SK-MEL-5 (cell line): ENCODE measurements at regions not wholly inside any gene's neighbourhood (a gene's known extent, or its start where the extent isn't known, plus 50 kb on each side); places are given as distances from the start of the nearest gene placed in this dataset.

Experiments used
- DNase-seq: peaks from one replicate; pipeline ENCODE4 v3.0.0-alpha.2; 2016; ENCODE audit warnings: low read depth, low spot score
- in situ Hi-C: cut with HindIII; loops from 2 replicates; pipeline ENCODE4 v1.10.0; 2016; ENCODE audit warnings: low sequenced_read_pairs, high pct_unique_total_duplicates, low pct_unique_long_range_greater_than_20kb

DNA sequence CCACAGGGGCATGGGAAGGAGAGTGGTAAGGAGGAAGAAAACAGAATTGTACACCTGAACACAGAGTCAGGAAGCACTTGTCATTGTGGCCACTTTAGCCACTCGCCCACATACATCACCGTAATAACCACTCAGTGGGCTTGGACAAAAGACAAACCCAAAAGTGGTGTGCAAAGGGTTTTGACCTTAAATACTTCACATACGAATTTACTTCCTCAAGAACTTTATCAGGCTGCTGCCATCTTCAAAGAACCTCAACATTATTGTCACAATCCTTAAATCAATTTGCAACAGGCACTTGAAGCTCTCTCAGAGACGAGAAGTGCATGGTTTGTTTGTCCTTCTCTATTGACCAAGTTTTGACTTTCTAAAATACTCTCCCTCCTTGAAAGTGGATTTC is 187.3 kb upstream of the EGLN3 start:
- no peak for DNase-seq
- in situ Hi-C loops, result no loop called here

DNA sequence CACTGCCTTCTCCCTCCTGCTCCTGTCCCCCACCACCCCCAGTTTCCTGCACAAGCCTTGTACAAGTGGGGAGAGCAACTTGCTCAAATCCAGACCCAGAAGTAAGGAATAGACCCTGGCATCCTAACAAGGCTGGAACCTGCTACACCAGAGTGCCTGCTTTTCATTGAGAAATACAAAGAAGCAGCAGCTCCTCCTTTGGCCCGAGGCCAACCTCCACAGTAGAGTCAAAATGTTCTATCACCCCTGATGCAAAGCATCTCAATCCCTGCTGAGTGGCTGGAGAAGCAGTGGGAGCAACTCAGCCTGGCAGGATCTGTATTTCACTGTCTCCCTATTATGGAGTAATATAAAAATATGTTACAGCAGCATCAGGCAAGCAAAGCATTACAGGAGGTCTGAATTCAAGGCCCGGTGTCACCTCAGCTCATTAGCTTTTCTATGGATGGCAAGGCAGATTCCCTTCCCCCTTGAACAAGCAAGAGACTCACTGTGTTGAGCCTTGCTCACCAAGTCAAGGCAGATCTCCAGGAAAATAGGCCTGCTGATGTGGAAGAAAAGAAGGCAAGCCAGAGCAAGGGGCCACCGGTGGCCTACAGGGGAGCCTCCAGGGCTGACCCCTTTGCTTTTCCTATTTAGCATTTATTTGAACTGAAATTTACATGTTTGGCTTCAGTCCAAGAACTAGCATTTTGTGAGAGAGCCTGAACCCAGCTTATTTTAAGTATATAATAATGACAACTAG is 186.3 kb upstream of the EGLN3 start:
- in situ Hi-C loops, result no loop called here
- DNase-seq, result no peak

DNA sequence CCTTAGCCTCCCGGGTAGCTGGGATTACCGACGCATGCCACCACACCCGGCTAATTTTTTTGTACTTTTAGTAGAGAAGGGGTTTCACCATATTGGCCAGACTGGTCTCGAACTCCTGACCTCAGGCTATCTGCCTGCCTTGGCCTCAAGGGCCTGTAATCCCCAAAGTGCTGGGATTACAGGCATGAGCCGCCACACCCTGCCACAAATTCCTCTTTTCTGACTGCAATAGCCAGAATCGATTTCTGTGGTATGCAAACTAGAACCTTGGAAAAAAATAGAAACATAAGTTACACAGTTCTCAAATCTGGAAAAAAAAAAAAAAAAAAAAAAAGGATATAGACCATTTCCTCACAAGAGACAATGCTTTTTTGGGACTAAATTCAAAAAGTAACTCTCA is 184.6 kb upstream of the EGLN3 start:
- DNase-seq, result no peak
- in situ Hi-C loops, result no loop called here

DNA sequence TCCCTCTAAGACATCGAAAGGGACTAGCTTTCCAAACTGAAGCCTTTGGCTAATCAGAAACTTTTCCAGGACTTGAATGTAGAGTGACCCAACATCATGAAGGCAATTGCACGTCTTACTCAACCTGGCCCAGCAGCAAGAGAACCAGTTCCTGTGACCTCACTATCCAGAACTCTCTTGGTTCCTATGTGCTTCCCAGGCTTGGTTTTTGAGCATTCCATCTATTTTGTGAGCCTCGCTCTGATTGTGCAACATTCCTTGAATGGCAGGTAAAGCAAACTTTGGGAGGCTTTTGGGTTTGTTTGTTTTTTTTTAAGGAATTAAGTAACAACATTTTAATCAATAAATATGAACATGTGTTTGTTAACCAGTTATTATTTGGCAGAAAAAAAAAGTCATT is 183.6 kb upstream of the EGLN3 start:
- in situ Hi-C loops, result no loop called here
- no peak for DNase-seq

DNA sequence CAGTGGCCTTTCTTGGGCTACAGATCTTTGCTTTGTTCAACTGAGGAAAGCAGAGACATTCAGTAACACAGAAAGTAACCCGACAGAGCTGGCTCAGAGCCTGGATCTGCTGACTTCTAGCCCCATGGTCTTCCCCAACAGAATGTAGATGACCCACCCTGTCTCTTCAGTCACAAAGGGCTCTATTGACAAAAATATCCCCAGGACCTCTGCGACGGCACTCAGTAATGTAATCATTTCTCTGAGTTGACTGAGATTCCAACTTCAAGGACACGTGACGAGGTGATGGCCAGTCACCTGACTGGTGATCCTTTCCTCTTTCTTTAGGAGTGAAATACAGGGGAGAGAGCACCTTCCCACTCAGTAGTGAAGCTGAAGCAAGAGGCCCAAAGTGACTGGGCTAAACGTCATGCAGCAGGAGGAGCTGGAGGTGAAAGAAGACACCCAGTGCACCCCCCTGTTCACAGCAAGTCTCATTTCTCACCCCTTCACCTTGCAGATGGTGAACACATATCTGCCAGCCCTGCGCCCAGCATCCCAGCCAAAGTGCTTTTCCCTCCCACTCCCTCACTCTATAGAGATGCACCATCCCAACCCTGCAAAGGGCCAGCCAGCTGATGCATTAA is 179.2 kb upstream of the EGLN3 start:
- DNase-seq, result peak; percentile 98
- in situ Hi-C loops, result no loop called here

DNA sequence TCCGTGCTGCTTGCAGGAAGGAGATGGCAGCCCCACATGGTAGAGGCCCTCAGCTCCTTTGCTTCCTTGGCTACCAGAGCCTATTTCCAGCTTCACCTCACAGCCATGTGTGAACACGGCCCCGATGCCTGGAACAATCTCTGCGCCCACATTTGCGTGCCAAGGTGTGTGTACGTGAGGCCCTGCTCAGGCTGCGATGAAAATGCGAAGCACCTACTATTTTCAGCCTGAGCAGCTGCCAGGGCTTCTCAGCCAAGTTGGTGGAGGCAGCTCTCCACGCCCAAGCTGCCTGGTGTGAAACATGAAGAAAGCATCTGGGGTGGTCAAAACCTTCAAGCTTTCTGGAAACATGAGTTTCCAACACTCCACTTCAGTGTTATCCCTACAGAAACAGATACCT is 177.8 kb upstream of the EGLN3 start:
- no peak for DNase-seq
- in situ Hi-C loops, result no loop called here

DNA sequence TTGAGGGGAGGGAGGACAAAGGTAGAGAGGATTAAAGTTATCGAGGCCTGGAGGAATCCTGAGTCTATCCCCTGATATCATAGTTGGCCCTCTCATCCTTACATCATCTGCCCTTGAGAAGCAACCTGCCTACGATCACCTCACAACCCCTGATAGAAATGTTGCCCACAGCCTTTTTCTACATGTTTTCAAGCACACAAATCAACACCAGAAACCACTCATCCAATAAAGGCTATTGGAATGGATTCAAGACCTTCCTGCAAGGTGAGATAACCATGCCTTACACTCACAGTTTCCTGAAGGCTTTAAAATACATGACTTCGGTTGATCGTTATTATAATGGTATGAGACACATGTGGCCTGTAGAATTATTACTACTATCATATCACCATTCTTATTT is 175.7 kb upstream of the EGLN3 start:
- no peak for DNase-seq
- in situ Hi-C loops, result no loop called here

DNA sequence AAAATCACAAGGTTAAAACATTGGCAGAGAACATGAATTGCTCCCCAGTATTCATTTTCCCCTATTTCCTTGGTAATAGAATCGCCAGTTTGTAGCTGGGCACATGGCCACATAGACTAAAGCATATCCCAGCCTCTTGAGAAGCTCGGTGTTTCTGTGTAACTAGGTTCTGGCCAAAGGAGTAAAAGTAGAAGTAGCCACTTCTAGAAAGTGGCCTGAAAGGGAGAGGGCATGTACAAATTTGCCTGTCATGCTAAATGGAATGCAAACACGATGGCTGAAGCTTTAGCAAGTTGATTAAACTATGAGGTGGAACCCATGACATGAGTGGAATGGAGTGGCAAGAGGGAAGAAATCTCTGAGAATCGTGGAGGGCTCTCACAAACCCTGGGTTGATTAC is 173.7 kb upstream of the EGLN3 start:
- in situ Hi-C loops, result no loop called here
- DNase-seq, result no peak

DNA sequence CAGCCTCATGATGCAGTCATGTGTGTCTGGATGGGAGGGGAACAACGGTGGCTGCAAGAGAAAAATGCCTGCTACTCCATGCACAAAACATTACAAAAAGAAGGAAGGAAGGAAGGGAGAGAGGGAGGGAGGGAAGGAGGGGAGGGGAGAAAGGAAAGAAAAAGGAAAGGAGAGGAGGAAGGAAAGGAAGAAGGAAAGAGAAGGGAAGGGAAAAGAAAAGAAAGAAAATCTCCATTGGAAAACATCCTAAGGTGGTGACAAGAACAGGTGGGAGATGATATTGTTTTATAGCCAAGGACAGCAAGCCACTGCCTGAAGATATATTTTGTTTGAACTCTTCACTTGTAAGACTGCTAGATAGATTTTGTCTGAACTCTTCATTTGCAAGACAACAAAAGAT is 171.8 kb upstream of the EGLN3 start:
- no peak for DNase-seq
- in situ Hi-C loops, result no loop called here

DNA sequence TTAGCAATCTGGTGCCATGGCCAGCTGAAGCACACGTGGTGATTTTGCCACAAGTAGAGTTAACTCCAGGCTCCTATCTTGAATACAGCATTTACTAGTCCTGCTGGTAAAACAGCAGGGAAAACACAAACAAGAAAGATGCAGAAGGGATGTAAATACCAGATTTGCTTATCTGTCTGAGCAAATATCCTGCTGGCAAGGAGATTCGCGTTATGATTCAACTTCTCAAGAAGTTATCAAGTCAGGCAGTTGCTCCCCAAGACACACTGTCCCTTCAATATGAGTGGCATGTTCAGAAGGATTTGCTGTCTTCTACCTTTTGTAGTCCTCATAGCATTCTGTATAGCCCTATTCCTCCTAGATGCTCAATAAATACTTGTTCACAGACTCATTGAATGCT is 171.2 kb upstream of the EGLN3 start:
- in situ Hi-C loops, result no loop called here
- DNase-seq, result no peak

DNA sequence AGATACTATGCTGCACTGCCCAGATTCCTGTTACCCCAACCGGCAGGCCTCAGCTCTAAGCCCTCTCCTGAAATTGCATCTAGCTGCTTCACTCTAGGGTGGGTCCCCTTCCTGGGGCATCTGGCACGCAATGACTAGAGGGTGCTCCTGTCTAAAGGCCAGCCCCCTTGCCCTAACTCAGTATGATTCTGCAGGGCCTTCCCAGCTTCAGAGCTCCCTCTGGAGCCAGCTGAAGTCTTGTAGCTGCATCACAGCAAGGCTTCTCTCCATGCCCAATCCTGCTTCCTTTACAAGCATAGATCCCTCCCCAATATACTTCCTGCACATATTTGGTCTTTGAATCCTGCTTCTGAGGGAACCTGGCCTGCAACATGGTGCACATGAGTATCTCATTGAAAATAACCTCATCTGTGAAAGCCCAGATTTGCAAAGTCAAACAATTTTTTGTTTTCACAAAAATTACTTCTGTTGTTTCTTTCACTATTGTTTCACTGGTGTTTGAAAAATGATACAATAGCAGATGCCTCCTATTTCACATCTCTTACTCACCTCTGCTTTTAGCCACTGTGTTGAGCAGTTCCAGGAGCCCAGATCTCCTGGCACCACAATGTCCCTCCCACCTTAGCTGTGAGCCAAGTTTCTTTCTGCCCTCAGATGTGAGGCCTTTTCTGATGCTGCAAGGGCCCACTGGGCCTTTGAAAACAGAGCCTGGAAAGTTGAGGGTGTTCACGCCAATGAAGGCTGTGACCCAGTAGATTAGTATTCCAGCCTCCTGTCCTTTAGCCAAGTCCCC is 169.5 kb upstream of the EGLN3 start:
- in situ Hi-C loops, result no loop called here

DNA sequence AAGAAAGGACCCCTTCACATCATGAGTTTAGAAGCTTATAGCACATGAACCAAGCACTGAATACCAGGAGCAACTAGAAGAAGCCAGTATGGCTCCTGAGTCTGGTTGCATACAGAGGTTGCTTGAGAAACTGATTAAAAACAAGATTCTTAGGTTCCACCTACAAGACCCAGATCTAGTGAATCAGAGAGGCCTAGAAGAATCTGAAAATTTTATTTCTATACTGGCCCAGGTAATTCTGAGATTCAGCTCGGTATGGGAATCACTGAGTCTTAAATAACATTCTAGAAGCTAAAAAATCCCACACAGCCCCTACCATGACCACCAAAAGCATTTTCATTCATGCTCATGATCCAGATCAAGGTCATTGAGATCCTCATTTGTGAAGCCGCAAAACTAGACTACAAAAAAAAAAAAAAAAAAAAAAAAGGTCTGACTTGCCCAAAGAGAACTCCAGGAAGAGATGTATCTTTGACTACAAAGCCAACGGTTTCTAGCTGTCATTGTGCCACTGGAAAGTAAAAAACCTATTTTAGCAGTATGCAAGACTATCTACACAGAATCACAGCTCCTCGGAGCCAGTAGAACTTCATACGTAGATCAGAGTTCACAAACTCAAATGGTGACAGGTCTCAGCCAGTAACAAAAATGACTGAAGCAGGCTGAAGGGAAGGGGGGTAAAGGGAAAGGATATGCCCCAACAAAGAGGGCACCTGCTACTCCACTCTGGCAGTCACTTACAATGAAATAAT is 168.4 kb upstream of the EGLN3 start:
- DNase-seq, result no peak
- in situ Hi-C loops, result no loop called here

More for the DNA sequence above, 169.5 kb upstream of the EGLN3 start:
- peak; percentile 40 for DNase-seq

DNA sequence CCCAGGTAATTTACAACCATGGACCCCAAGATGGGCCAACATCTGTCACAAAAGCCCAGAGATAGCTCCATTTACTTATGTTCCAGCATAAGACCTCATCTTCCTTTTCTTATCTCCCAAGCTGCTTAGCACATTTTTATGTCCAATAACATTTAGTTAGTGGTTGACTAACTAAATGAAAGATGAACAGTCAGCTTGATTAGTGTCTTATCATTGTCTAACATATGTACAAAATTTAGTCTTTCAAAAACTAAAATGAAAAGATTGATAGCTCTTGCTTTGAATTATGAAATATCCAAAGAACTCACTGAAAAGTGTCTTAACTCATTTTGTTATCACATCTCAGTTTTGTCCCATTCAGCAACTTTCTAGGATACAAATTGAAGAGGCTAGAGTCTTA is 163.1 kb upstream of the EGLN3 start:
- in situ Hi-C loops, result no loop called here
- no peak for DNase-seq

DNA sequence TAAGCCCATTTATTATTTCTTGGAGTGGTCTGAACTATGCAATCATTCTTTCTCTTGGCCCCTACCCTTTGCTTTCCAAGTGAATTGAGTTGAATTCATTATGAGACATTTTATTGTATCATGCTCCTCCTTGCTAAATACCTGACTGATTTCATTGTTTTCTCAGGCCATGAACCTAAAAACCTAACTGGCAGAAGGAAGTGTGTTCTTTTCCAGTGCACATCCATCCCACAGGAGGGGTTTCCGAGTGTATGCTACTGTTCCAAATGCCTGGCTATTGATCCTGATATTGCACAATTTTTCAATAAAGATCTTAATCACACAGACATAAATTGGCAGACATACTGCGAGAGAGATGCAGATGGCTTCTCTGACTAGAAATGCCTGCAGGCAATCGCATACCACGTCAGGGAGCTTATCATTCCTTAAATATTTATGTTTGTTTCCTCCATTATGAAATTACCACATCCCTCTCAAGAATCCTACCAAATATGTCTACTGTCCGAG is 162.2 kb upstream of the EGLN3 start:
- peak; percentile 67 for DNase-seq
- in situ Hi-C loops, result no loop called here

DNA sequence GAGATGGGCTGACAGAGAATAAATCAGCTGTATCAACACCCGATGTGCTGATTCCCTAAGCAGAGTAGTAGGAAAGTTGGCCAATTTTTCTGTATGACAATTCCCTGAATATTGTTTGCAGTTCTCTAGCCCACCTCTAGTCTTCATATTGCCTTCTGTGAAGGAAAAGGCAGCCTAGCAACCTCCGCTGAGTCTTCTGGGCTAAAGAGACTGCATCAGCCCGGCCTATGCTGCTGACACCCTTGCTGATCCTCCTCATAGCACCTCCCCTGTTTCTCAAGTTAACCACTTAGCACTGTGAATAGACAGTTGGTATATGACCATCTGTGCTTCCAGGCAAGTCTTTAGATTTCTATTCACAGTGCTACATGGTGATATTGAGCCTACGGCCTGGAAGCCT is 161.1 kb upstream of the EGLN3 start:
- in situ Hi-C loops, result no loop called here
- DNase-seq, result peak; percentile 65

DNA sequence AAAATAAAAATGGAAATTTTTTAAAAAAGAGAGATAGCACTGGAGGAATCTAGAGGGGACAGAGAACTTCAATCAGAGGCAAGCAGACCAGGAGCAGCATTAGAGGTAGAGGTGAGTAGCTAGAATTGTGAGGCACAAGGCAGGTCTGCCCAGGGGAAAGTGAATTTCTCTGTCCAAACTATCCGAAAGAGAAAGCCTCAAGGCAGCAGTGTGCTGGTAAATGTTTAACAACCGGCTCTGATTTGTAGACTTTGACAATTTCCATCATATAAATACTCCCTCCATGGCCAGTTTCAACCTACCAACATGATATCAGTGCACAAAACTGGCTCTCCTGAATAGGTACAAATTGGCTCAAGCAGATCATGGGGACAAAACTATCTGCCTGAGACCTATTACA is 160.6 kb upstream of the EGLN3 start:
- in situ Hi-C loops, result no loop called here

DNA sequence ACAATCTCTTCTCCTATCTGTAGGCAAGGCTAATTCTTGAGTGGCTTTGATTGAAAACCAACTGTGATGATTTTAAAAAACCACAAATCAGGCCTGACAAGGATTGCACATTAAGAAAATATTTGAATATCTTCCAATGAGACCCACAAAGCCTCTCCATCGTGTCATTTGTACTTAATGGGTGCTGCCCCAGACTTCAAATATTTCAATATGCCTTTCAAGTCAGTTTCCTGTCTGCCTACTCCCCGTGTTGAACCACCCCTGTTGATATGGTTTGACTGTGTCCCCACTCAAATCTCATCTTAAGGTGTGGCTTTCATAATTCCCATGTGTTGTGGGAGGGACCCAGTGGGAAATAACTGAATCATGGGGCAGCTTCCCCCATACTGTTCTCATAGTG is 159.7 kb upstream of the EGLN3 start:
- no peak for DNase-seq
- in situ Hi-C loops, result no loop called here

More for the DNA sequence above, 160.6 kb upstream of the EGLN3 start:
- DNase-seq, result no peak

DNA sequence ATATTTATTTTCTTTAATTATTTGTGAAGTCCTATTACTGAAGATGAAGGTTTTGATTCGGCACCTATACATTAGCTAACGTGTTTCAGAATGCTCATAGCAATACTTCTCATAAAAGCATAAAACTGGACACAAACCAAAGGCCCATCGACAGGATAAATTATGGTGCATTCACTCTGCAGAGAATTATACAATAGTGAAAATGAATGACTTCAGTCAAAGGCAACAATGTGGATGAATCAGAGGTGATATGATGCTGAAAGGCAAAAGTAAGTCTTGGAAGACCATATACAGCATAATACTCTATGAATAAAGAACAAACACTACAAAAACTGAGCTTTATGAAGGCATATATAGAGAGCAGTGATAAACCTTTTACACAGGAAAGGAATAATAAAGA is 156.6 kb upstream of the EGLN3 start:
- in situ Hi-C loops, result no loop called here
- no peak for DNase-seq
